Posterior cingulate gyrus (tissue), 11 donors: ENCODE measurements at regions not wholly inside any gene's neighbourhood (a gene's known extent, or its start where the extent isn't known, plus 50 kb on each side); places are given as distances from the start of the nearest gene placed in this dataset.
A peak's percentile ranks its signal among the peaks of the same experiment; 100 is the strongest.

Source experiments
- DNase-seq, 10 donors: peaks; one replicate each; pipeline versions ENCODE4 v3.0.0 to v3.0.0-alpha.2; 2020 to 2021; ENCODE audit warnings: mixed read lengths in 3 of 10
- intact Hi-C: fragments of 100-400 bp; cut with DNase I; formaldehyde crosslinking; loops from one replicate; pipeline ENCODE4 v1.15.1; 2023

DNA sequence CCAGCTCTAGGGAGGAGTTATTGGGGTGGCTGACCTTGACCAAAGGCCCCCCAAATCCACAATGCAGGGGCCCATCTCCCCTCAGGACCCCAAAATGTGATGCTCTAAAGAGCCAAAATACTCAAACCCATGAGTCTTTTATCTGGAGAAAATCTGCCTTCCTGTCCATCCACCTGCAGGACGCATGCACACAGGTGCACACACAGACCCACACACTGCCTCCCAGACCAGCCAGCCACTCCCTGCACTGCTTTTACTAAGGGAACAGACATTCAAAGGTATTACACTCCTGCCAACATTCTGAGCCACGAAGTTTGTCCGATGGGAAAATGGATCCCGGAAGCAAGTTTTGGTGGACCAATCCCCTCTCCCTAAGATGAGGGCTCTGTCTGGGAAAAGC, 76.1 kb upstream of the CDH5 start:
- peak in 1 of 10 donors; percentile 22 for DNase-seq
- intact Hi-C loops: no loop called here

DNA sequence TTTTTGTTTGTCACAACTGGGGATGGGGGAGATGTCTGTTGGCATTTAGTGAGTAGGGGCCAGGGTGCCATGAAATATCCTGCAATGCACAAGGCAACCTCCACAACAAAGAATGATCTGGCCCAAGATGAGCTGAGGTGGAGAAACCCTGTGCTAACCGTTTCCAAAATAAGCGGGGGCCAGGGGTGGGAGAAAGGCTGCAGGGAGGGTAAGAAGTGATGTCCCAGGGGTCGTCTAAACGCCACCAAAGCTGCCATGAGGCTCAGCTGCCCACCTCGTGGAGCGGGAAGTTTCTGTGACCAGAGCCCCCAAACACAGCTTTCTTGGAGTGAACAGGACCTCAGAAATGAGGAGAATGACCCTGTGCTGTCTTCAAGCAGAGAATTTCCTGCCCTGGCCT, 76.5 kb upstream of the CDH5 start:
- intact Hi-C loops: no loop called here
- peak in 1 of 10 donors; percentile 9 for DNase-seq

DNA sequence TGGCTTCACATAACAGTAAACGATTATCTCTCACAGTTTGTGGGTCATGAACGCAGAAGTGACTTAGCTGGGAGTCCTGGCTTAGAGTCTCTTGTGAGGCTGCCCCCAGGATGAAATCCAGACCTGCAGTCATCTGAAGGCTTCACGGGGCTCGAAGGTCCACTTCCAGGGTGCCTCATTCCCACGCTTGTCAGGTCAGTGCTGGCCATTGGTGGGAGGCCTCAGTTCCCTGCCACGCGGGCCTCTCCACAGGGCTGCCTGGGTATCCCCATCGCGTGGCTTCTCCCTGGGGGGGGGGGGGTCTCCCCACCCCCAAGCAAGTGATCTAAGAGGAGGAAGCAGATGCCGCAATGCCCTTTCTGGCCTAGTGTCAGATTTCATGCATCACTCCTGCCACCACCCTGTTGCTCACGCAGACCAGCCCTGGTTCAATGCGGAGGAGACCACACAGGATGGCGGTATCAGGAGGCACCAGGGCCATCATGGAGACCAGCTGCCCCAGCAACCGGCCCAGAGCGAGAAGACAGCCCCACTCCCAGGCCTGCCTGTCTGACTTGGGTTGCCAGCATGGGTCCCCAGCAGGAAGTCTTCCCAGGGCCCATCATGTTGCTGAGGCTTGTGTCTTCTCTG, 77.3 kb upstream of the CDH5 start:
- intact Hi-C loops: no loop called here
- peak in 1 of 10 donors; percentile 58 for DNase-seq

DNA sequence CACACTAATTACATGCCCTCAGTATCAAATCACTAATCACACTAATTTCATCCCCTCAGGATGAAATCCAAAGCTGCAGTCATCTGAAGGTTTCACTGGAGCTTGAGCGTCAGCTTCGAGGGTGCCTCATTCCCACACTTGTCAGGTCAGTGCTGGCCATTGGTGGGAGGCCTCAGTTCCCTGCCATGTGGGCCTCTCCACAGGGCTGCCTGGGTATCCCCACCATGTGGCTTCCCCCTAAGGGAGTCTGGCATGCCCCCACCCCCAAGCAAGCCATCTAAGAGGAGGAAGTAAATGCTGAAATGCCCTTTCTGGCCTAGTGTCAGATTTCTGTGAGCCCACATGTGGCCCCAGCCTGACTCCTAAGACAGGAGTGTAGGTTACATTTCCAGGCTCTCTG, 78.6 kb upstream of the CDH5 start:
- intact Hi-C loops: no loop called here
- peak in 1 of 10 donors; percentile 59 for DNase-seq

DNA sequence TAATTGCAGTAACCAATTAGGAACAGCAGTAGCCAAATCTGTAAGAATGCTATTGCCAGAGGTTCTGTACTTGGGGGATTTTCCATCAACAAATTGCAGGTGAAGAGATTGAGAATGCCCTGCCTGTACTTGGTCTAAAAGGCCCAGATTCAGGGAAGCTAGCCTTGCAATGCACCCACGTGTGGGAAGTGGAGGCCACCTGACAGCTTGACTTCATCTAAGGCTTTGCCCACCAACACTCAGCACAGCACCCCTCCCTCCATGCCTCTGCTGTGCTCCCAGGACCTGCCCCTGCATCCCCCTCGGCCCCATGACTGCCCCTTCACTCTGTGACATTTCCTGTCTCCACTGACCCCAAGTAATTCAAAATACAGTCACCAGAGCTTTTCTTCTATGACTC, 79.1 kb upstream of the CDH5 start:
- peak in 1 of 10 donors; percentile 25 for DNase-seq
- intact Hi-C loops: no loop called here

DNA sequence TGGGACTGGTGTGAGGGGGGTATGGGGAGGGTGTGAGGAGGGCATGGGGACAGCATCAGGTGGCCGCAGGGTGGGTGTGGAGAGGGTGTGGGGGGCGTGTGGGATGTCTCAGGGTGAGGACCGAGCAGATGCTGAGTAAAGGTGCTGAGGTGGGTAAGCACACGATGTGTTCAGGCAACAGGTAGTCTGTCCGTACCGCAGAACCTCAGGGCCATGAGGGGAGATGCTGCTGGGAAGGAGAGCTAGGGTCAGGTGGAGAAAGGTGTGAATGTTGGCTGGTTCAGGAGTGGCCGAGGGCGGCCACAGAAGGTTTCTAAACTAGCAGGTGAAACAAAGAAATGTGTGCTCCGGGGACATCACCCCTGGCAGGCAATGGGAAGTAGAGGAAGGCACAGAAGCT, 80.0 kb upstream of the CDH5 start:
- intact Hi-C loops: no loop called here

DNA sequence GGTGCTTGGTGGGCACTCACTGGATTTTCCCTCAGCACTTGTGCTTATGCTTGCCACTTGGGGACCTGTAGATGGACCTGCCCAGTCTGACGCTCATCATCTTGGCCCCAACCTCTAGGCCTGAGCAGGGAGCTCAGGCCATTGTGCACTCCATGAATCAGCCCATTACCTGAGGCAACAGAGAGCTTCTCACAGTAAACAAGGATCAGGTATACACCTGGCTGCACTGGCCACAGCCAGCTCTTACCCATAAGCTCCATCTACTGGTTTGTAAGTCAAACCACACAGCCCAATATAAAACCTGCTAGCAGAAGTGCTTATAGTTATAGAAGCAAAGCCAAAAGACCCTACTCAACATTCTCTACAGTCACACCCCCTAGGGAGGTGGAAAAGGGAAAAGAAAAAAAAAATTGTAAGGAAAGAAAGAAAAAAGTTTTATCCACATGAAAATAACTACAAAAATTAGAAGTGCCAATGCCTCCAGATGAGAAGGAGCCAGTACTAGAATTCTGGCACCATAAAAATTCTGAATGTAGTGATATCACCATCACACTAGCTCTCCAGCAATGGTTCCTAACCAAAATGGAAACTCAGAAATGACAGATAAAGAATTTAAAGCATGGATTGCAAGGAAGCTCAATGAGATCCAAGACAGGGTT, 87.8 kb upstream of the CDH5 start:
- intact Hi-C loops: loop anchor here (10.0 kb wide), 1 partner anchor 66 kb away; no protein-coding TSS in a partner anchor
- no peak for DNase-seq

More for the DNA sequence above, 80.0 kb upstream of the CDH5 start:
- DNase-seq: peak in 1 of 10 donors; percentile 30

DNA sequence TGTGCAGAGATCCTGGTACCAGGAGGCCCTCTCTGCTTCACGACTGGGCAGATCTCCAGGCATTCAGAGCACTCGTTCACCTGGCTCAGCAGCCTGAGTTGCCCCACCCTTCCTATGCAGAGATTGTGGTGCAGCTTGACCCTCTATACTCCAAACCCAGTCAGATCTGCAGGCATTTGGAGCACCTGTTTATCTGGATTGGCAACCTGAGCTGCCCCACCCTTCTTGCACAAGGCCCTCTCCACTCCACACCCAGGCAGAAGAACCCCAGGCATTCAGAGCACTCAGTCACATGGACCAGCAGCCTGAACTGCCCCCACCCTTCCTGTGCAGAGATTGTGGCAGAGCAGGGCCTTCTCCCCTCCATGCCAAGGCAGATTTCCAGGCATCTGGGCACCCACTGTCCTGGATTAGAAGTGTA, 88.4 kb upstream of the CDH5 start:
- intact Hi-C loops: loop anchor here (10.0 kb wide), 1 partner anchor 67 kb away; no protein-coding TSS in a partner anchor
- no peak for DNase-seq

DNA sequence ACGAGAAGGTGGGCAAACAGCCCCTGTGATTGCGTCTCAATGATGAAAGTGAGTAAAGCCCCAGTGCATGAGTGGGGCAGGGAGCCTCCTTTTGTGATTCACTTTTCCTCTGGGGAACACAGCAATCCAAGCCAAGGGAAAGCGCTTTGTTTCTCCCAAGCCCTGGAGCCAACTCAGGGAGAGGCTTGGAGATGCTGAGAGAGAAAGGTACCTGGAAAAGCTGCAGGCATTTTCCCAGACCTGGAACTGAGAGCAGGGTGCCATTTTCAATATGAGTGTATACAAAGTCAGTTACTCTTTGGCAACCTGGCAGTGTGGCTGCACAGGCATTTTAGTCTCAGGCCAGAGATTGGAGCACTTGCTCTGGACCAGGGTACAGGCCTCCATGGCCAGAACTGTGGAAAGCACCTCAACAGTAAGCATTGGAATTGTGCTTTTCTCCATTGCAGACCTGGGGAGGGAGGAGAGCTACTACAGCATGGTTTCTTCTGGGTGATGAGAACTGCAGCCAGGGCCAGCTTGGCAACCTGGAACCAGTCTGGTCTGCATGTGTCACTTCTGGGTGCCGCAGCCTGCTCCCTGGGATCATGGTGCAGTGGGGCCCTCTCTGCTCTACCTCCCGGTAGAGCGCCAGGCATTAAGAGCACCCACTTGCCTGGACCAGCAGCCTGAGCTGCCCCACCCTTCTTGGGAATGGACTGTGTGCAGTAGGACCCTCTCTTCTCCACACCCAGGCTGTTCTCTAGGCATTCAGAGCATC, 89.0 kb upstream of the CDH5 start:
- no peak for DNase-seq
- intact Hi-C loops: loop anchor here (10.0 kb wide), 1 partner anchor 67 kb away; no protein-coding TSS in a partner anchor

DNA sequence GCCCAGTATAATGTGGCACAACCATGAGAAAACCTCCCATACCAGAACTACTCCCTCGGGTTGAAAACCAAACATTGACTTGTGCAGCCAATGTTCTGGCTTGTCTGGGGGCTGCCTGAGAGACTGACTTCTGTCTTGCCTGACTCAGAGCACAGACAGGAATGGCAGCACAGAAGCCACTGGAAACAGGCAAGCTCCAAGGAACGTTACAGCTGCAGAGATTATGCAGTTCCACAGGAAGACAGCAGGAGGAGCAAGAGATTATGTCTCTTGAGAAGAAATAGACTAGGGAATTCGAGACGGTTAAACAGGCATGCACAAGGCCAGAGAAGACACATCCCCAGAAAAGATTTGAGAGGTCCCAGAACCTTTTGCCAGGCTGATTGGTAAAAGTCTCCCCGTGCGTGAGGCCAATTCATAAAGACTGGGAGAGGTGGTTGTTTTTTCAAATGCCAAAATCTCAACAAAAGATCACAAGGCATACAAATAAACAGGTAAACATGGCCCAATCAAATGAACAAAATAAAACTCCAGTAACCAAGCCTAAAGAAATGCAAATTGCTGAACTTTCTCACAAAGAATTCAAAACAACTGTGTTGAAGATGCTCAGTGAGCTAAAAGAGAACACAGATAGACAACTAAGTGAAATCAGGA, 90.6 kb upstream of the CDH5 start:
- peak in 1 of 10 donors; percentile 28 for DNase-seq
- intact Hi-C loops: loop anchor here (2.0 to 10.0 kb wide), 2 partner anchors 39 to 69 kb away; no protein-coding TSS in a partner anchor

DNA sequence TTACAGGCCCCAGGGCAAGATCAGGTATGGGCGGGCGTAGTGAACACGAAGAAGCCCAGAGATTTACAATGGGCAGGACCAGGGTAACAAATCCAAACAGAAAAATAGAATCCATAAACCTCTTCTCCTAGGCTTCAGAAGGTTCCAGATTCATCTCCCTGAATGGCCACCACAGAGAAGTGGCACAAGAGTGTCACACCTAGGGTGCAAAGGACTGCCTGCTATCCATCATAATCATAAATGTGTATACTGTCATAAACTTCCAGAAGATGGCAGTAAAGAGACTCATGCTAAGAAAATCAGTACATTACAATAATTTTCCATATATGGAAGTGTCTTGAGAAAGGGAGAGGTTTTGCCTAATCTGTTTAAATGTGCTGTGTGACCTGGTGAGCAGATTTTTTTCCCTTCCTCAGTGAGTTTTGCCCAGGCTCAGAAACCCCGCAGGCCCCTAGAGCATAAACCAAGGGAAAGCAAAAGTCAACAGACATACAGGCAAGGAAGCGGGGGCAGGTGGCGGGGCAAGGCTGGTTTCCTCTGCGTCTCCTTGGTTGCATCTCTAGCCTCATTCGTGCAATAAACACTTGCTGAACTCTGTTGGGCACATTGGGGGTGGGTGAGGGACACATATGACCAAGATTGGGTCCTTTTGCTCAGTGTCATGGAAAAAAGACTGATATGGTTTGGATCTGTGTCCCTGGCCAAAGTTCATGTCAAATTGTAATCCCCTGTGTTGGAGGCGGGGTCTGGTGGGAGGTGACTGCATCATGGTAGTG, 92.0 kb upstream of the CDH5 start:
- DNase-seq: no peak
- intact Hi-C loops: loop anchor here (2.0 to 10.0 kb wide), 3 partner anchors 40 to 1152 kb away; partner anchors contain the start of gene CDH11

DNA sequence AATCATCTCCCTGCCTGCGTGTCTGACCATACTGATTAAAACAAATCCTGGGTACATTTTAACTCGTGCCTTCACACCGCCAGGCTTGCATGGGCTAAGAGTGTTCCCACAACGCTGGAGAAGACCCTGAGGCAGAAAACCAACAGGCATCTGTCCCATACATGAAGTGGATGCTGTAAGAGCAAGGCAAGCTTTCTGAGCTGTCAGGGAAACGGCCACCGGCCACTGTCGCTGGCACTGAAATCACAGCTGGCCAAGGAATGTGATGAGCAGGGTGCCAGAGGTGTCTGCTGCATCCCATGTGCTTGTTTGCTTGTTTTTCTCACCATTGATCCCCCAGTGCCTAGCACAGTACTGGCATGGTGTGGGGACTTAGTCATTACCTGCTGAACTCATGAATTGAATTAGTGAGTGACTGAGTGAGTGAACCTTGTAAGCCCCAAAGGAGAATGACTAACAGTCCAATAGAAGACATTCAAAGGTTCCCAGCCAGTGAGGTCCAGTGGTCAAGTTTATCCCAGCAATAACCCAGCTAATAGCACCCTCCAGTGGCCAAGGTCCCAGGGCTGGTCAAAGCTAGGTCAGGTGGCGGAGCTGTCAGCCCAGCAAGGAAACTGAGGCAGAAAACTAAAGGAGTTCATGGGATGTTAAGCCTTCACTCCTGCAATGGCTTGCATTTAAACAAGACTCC, 92.7 kb upstream of the CDH5 start:
- intact Hi-C loops: loop anchor here (2.0 to 10.0 kb wide), 3 partner anchors 41 to 1151 kb away; partner anchors contain the start of gene CDH11
- peak in 1 of 10 donors; percentile 14 for DNase-seq

DNA sequence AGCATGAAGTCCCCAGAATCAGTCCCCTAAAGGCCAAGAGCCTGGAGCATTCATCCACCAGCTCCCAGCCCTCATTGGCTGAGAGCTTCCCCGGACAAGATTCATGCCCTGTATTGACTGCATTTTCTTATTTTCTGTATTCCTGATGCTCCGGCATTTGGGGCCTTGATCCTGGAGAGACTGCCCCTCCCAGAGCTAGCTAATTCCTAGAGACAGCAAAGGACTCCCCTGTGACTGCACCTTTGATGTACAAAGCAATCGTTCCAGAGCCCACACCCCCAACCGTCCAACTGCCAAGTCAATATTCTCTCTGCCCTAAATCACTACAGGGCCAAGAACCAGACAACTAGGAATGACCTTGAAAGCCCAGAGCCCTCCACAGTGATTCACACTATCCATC, 93.4 kb upstream of the CDH5 start:
- intact Hi-C loops: loop anchor here (5.0 to 10.0 kb wide), 2 partner anchors 72 to 1151 kb away; partner anchors contain the start of gene CDH11
- DNase-seq: peak in 1 of 10 donors; percentile 4

DNA sequence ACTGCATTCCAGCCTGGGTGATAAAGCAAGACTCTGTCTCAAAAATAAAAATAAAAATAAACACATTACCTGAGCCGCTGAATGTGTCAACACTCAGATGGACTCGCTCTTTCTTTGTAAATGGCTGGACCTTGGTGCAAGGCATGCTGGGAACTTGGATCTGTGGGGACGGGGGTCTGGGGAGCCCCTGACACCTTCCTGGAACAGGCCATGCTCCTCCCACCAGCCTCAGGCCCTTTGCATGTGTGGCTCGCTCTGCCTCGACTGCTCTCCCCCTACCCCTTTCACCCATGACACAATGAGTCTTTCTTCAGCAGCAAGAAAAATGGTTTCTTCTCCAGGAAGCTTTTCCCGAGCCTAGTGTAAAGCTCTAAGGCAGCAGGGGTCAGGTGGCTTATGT, 94.0 kb upstream of the CDH5 start:
- DNase-seq: peak in 1 of 10 donors; percentile 9
- intact Hi-C loops: loop anchor here (5.0 to 10.0 kb wide), 2 partner anchors 72 to 1150 kb away; partner anchors contain the start of gene CDH11

DNA sequence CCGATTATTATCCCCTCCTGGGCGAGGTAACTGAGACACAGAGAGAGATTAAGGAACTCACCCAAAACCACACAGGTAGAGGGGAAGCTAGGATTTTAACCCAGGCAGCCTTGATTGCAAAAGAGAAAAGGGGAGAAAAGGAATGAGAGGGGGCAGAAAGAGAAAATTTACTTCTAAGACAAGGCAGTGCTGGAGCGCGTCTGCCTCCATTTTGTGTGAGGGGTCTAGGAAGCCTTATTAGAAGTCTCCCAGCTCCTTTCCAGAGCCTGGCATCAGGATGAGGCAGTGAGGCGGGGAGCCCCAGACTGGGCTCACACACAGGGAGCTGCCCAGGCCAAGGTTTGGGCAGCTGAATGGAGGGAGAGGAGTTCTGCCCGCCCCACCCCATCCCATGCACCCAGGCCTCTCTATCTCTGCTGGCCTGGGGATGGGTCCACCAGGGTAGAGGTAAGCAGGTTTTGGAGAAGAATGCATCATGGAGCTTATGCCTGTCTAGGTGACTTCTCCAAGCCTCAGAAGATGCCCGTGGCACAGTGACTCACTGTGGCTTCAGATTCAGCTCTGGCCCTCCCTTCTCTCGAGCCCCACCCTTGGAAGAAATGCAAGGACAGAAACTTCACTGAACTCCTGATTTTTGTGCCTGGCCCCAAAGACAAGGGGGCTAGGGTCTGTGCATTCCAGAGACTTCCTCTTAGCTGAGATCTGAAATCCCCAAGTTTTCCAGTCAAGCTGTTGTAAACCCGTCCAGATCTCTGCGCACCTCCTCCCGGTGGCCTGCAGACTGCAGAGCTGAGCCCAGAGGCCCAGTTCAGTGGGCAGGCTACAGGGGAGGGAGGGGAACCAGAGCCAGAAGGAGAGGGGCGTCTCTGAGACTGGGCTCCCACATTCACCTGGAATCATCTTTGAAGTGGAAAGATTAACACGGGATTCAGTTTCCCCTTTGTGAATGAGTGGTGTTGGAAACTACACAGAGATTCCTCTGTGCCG, 95.1 kb upstream of the CDH5 start:
- peak in 1 of 10 donors; percentile 13 for DNase-seq
- intact Hi-C loops: loop anchor here (5.0 to 10.0 kb wide), 2 partner anchors 73 to 1149 kb away; partner anchors contain the start of gene CDH11

DNA sequence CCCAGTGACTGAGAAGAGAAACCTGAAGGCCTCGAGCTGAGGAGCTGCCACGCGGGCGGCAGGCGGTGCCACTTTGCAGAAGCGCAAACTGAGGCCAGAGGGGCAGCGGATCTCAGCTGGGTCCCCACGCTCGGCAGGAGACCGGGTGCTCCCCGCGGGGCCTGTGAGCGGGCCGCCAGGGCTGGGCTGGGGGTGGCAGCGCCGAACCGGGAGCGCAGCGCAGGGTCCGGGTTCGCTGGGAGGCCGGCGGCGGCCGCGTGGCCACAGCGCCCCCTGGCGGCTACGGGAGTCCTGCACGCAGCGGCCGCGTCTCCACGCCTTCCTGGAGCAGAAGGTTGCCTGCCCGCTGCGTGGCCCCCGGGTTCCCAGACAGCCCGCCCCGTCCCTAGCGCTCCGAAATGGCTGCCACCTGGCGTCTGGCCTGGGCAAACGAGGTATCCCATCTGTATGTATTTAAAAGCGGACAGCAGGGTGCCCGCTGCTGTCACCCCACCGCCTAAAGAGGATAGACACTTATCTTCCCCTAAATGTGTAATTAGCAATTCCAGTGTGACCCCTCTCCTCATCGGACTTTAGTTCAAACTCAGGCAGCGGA, 96.1 kb upstream of the CDH5 start:
- intact Hi-C loops: loop anchor here (5.0 to 10.0 kb wide), 2 partner anchors 74 to 1148 kb away; partner anchors contain the start of gene CDH11
- DNase-seq: peak; percentile 55 to 96 (median 72)
